Spleen (tissue), 11 donors: ENCODE measurements at regions not wholly inside any gene's neighbourhood (a gene's known extent, or its start where the extent isn't known, plus 50 kb on each side); places are given as distances from the start of the nearest gene placed in this dataset.

Experiments
- DNase-seq: peaks from one replicate; pipeline ENCODE4 v3.0.0-alpha.2; 2020
- H3K27ac ChIP-seq, 8 donors: fragments of 200-600 bp; sonication (generic) in 7 of 8; 1 replicate in 4 of 8; 2 replicates in 4 of 8; pipeline versions ENCODE4 v1.5.0 to v1.8.0; 2016 to 2021; ENCODE audit warnings: inconsistent platforms in 4 of 8, mild to moderate bottlenecking in 4 of 8, moderate library complexity in 1 of 8
- H3K27me3 ChIP-seq, 7 donors: fragments of 200-600 bp; sonication (generic) in 6 of 7; replicated peaks in 1 of 7; 1 replicate in 4 of 7; 2 replicates in 3 of 7; pipeline versions ENCODE4 v1.5.0 to v1.8.0; 2016 to 2021; ENCODE audit warnings: inconsistent platforms in 3 of 7, mild to moderate bottlenecking in 1 of 7
- H3K36me3 ChIP-seq, 6 donors: fragments of 200-600 bp; sonication (generic) in 5 of 6; 1 replicate in 4 of 6; 2 replicates in 2 of 6; pipeline versions ENCODE4 v1.5.0 to v1.8.0; 2016 to 2021; ENCODE audit warnings: inconsistent platforms in 2 of 6
- H3K4me1 ChIP-seq, 6 donors: fragments of 200-600 bp; sonication (generic) in 5 of 6; 1 replicate in 3 of 6; 2 replicates in 3 of 6; pipeline versions ENCODE4 v1.5.0 to v1.8.0; 2016 to 2021; ENCODE audit warnings: inconsistent platforms in 3 of 6
- H3K4me3 ChIP-seq, 8 donors: fragments of 200-600 bp; sonication (generic) in 7 of 8; 1 replicate in 4 of 8; 2 replicates in 4 of 8; pipeline versions ENCODE4 v1.5.0 to v1.8.0; 2016 to 2021; ENCODE audit warnings: inconsistent platforms in 4 of 8, mild to moderate bottlenecking in 4 of 8, moderate library complexity in 2 of 8
- H3K9me3 ChIP-seq, 8 donors: fragments of 200-600 bp; sonication (generic) in 7 of 8; 1 replicate in 4 of 8; 2 replicates in 4 of 8; pipeline versions ENCODE4 v1.5.0 to v1.8.0; 2016 to 2021; ENCODE audit warnings: inconsistent platforms in 4 of 8
- CTCF ChIP-seq, 11 experiments: fragments of 200-600 bp in 7 of 11; fragments of 450-650 bp in 4 of 11; sonication (generic) in 4 of 11; IDR thresholded peaks in 8 of 11; conservative IDR thresholded peaks in 3 of 11; 1 replicate in 7 of 11; 2 replicates in 4 of 11; pipeline versions ENCODE4 v1.4.0 to v1.8.0; 2016 to 2021; ENCODE audit warnings: antibody characterized with exemption in 11 of 11, inconsistent platforms in 4 of 11, mild to moderate bottlenecking in 1 of 11
- POLR2A ChIP-seq, 3 donors: fragments of 450-650 bp; IDR thresholded peaks; one replicate each; pipeline ENCODE4 v1.5.1; 2017; ENCODE audit warnings: antibody characterized with exemption in 3 of 3, mild to moderate bottlenecking in 1 of 3
- POLR2AphosphoS5 ChIP-seq, 3 donors: sonication (generic); formaldehyde crosslinking; IDR thresholded peaks; one replicate each; pipeline ENCODE4 v1.5.1; 2017; ENCODE audit warnings: antibody characterized with exemption in 3 of 3
- WGBS, 5 donors: extraction: QIAGEN DNeasy Blood & Tissue Kit in 3 of 5; methylation state at CpG; one replicate each; pipeline versions ENCODE4 v1.1.5 to v1.1.7; 2013 to 2018; 5-methylcytosine and 5-hydroxymethylcytosine counted together
- intact Hi-C: fragments of 100-400 bp; cut with DNase I; formaldehyde crosslinking; loops from one replicate; pipeline ENCODE4 v1.15.0; 2023; ENCODE audit warnings: low total_unique reads
- donor health status: healthy with polysubstance abuse.
- donor health status: DM: no; HTN: no; CAD: no; lungs with moderate emphysema.
- donor health status: DM: no; HTN: no; CAD: no.
- donor health status: Bipolar disorder and iron deficiency.
- donor health status: healthy.
- donor health status: DM: no; HTN: no; CAD: no.
- donor health status: DM: yes; HTN: yes; CAD: no.

DNA sequence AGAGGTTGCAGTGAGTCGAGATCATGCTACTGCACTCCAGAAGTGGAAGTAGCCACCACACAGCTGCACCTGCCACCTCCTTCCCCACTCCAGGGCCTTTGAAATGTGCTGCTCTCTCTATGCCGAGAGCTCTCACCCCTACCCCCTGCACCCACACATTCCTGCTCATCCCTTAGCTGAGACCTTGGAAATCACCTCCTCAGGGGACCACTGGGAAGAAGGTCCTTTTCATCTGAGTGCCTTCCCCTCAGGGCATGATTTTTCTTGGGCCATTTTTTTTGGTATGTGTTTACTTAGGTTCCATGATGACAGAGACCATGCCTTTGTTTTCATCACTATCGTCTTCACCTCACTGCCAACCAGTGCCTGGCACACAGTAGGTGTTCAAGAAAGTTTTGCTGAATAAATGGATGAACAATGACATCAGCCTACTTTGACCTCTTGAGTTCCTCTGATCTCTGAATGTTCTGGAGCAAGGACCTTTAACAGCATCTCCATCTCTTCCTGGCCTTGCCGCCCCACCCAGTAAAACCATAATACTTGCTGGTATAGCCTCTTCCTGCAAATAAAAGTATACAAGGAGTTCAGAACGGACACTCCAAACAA is 166.6 kb upstream of the KLF14 start:
- no peak overlapping the region for H3K4me3 ChIP-seq
- peak overlapping the region in 6 of 8 donors; percentile 15 to 70 (median 43) for H3K27ac ChIP-seq
- peaks cover 46 to 100% (median 83%) of the 10 kb centered on the region in 6 donors for H3K4me1 ChIP-seq
- peaks cover 0 to 92% (median 16%) of the 10 kb centered on the region in 6 donors for H3K36me3 ChIP-seq
- H3K9me3 ChIP-seq: no peaks in the 10 kb centered on the region
- intact Hi-C loops: loop anchor here (10.0 kb wide), 1 partner anchor 64 kb away; no protein-coding TSS in a partner anchor
- 58 to 74% (median 70%) methylated on average over 5 of the region's 5 CpGs for WGBS, 5 donors
- TF ChIP-seq CTCF (IDR thresholded peaks at IDR 0.05 in 8 of 11, conservative IDR thresholded peaks at IDR 0.05 in 3 of 11) (no peak), POLR2AphosphoS5 (IDR thresholded peaks at IDR 0.05) (peak in 1 of 3 donors; percentile 33), POLR2A (IDR thresholded peaks at IDR 0.05) (no peak)
- DNase-seq: no peak
- no peaks in the 10 kb centered on the region for H3K27me3 ChIP-seq

- intact Hi-C loops: loop anchor here (10.0 kb wide), 1 partner anchor 64 kb away; no protein-coding TSS in a partner anchor
- no peak for DNase-seq
- peaks cover 0 to 90% (median 14%) of the 10 kb centered on the region in 6 donors for H3K36me3 ChIP-seq
- H3K4me1 ChIP-seq: peaks cover 46 to 100% (median 83%) of the 10 kb centered on the region in 6 donors
- H3K27me3 ChIP-seq: no peaks in the 10 kb centered on the region
- TF ChIP-seq POLR2AphosphoS5 (IDR thresholded peaks at IDR 0.05) (peak in 2 of 3 donors; percentile 25 to 51), POLR2A (IDR thresholded peaks at IDR 0.05) (no peak)
- no peaks in the 10 kb centered on the region for H3K9me3 ChIP-seq
- 64 to 74% (median 70%) methylated on average over 17 of the region's 17 CpGs for WGBS, 5 donors
- no peak overlapping the region for H3K4me3 ChIP-seq
- H3K27ac ChIP-seq: peak overlapping the region in 7 of 8 donors; percentile 15 to 70 (median 51)
Observed at GRCh38 chr7:130901209-130901783, 167.3 kb upstream of the KLF14 start.

- Histone ChIP-seq H3K4me1 (peaks cover 34 to 100% (median 70%) of the 10 kb centered on the region in 6 donors), H3K36me3 (peaks cover 0 to 75% (median 13%) of the 10 kb centered on the region in 6 donors), H3K4me3 (no peak overlapping the region), H3K27me3 (no peaks in the 10 kb centered on the region), H3K27ac (peak overlapping the region in 5 of 8 donors; percentile 47 to 70 (median 64)), H3K9me3 (no peaks in the 10 kb centered on the region)
- TF ChIP-seq POLR2AphosphoS5 (IDR thresholded peaks at IDR 0.05) (no peak), CTCF (IDR thresholded peaks at IDR 0.05 in 8 of 11, conservative IDR thresholded peaks at IDR 0.05 in 3 of 11) (no peak), POLR2A (IDR thresholded peaks at IDR 0.05) (no peak)
- intact Hi-C loops: loop anchor here (10.0 kb wide), 1 partner anchor 62 kb away; no protein-coding TSS in a partner anchor
- WGBS, 5 donors: 91 to 99% (median 94%) methylated on average over 3 of the region's 3 CpGs
- no peak for DNase-seq
Observed at GRCh38 chr7:130902755-130903357, 168.8 kb upstream of the KLF14 start.

- H3K4me1 ChIP-seq: peaks cover 30 to 100% (median 68%) of the 10 kb centered on the region in 6 donors
- no peaks in the 10 kb centered on the region for H3K27me3 ChIP-seq
- H3K36me3 ChIP-seq: peaks cover 0 to 72% (median 13%) of the 10 kb centered on the region in 6 donors
- no peaks in the 10 kb centered on the region for H3K9me3 ChIP-seq
- TF ChIP-seq CTCF (IDR thresholded peaks at IDR 0.05 in 8 of 11, conservative IDR thresholded peaks at IDR 0.05 in 3 of 11) (no peak), POLR2AphosphoS5 (IDR thresholded peaks at IDR 0.05) (peak in 1 of 3 donors; percentile 66), POLR2A (IDR thresholded peaks at IDR 0.05) (no peak)
- peak overlapping the region in 6 of 8 donors; percentile 46 to 70 (median 58) for H3K27ac ChIP-seq
- intact Hi-C loops: loop anchor here (10.0 kb wide), 1 partner anchor 61 kb away; no protein-coding TSS in a partner anchor
- no peak for DNase-seq
- 61 to 81% (median 65%) methylated on average over 8 of the region's 8 CpGs for WGBS, 5 donors
- H3K4me3 ChIP-seq: no peak overlapping the region
Observed at GRCh38 chr7:130903358-130903974, 169.5 kb upstream of the KLF14 start.
